Urothelium cell line (cell line): ENCODE measurements at regions not wholly inside any gene's neighbourhood (a gene's known extent, or its start where the extent isn't known, plus 50 kb on each side); places are given as distances from the start of the nearest gene placed in this dataset.

Source experiments
- DNase-seq: peaks from one replicate; pipeline ENCODE4 v3.0.0; 2011; ENCODE audit warnings: low spot score, mixed read lengths
- FAIRE-seq: peaks from 2 replicates; lab custom pipeline; 2011; peaks lifted over from hg19 to GRCh38; lab: Jason Lieb, UNC

GRCh38 chr2:145860083-145860482 lies 1340.2 kb upstream of the ZEB2 start:
- DNase-seq (no peak), FAIRE-seq (no peak)

DNA sequence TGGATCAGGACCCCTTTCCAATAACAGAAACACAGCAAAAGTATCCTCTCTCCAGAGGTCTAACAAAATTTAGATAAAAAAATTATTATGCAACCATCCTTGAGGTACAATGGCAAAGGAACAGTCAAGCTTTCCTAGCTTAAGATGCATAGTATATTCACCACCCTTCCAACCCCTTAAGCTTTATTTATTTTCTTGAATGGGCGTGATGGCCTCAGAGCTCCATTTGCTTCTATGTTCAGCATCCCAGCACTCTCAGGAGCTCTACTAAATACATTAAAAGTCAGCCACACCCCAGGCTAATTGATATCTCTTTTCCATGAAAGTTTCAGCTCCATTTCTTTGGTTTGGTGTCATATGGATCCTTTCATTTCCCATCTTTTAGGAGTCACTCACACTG lies 1335.2 kb upstream of the ZEB2 start:
- DNase-seq = no peak
- FAIRE-seq = no peak

- no peak for FAIRE-seq
- no peak for DNase-seq
These were observed 1334.3 kb upstream of the ZEB2 start for GRCh38 chr2:145854039-145854755.

- DNase-seq (no peak), FAIRE-seq (no peak)
These were observed 1331.8 kb upstream of the ZEB2 start for GRCh38 chr2:145851730-145852129.

- FAIRE-seq (no peak), DNase-seq (no peak)
These were observed 1329.5 kb upstream of the ZEB2 start for GRCh38 chr2:145849466-145849865.

- DNase-seq = no peak
- FAIRE-seq = no peak
These were observed 1327.1 kb upstream of the ZEB2 start for GRCh38 chr2:145846982-145847381.

- DNase-seq = no peak
- FAIRE-seq = no peak
These were observed 1326.0 kb upstream of the ZEB2 start for GRCh38 chr2:145845923-145846322.

DNA sequence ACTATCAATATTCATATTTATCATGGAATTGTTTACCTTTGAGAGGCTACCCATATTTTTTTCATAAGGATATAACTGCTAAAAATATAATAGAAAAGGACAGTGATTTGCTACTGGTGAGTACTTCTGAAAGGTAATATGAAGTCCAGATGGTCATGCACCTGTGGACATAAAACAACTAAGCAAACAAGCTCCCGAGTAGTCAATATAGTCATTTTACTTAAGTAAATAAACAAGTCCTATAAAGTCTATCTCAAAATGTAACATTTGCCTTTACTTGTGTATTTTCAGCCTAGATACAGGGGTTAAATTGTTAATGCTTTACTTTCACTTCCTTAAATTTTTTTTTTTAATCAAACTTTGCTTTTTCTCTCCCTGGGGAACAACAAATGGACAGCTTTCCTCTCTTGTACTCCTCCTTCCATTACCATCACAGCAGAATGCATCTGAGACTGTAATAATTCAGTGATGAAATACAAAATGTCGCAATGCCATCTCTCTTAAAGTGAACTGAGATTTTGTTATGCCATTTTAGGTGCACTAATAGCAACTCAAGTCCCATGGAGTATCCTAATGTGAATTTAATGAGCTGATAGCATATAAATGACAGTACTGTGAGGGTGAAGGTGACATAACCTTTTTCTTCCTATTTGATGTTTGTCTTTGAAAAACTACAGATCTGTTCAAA lies 1325.4 kb upstream of the ZEB2 start:
- FAIRE-seq (no peak), DNase-seq (no peak)

DNA sequence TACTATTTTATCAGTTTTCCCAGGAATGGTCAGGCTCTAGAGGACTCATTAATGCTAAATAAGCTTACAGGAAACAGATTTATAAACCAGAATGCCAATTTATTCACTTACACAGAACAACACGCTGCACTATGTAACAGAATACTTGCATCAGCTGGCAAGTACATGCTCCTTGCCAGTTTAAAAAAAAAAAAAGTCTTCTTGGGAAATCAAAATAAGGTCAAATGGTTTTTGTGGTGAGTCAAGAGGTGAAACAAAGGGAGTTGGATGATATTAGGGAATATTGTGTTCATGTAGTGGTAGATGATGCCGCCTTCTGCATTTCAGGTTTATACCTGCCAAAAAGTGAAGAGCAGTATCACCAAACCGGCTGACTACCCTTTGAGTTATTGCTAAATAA lies 1322.1 kb upstream of the ZEB2 start:
- DNase-seq (no peak), FAIRE-seq (no peak)

DNA sequence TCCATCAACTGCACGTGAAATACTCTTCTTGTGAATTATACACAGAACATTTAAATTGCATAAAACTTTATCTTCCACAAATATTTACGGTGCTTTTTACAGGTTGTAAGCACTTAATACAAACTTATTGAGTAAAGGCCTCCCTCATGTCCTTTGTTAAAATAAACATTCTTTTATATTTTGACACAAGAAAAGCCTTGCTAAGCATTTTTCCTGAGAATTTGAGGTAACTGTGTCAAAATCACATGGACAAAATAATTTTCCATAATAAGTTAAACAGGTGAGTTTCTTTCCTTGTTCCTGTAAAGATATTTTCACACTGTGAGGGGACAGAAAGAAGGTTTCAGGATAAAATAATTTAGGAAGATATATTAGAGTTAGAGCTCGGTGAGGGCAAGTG lies 1317.1 kb upstream of the ZEB2 start:
- FAIRE-seq (no peak), DNase-seq (no peak)

GRCh38 chr2:145835665-145836064 lies 1315.7 kb upstream of the ZEB2 start:
- no peak for FAIRE-seq

GRCh38 chr2:145832681-145833080 lies 1312.8 kb upstream of the ZEB2 start:
- DNase-seq (no peak), FAIRE-seq (no peak)

More at GRCh38 chr2:145835665-145836064, 1315.7 kb upstream of the ZEB2 start:
- no peak for DNase-seq

GRCh38 chr2:145829931-145830330 lies 1310.0 kb upstream of the ZEB2 start:
- no peak for DNase-seq
- no peak for FAIRE-seq

GRCh38 chr2:145827235-145827634 lies 1307.3 kb upstream of the ZEB2 start:
- DNase-seq (no peak), FAIRE-seq (no peak)

- no peak for DNase-seq
- no peak for FAIRE-seq
These were observed 1304.5 kb upstream of the ZEB2 start for GRCh38 chr2:145824384-145824783.

- FAIRE-seq (no peak), DNase-seq (no peak)
These were observed 1303.1 kb upstream of the ZEB2 start for GRCh38 chr2:145822892-145823534.

DNA sequence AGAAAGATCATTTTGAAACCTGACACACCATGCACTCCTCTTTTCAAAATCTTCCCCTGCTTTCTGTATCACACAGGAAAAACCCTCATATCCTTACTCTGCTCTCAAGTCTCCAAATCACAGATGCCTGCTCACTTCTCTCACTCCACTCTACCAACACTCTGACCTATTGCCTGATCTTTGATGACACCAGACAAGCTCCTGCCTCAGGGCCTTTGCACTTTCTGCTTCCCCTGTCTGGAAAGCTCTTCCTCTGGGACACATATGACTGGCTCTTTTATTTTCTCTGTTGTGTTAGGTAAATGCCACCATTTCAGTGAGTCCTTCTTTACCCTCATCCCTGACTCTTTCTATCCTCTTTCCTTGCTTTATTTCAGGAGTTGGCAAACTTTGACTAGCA lies 1300.7 kb upstream of the ZEB2 start:
- no peak for DNase-seq
- no peak for FAIRE-seq

DNA sequence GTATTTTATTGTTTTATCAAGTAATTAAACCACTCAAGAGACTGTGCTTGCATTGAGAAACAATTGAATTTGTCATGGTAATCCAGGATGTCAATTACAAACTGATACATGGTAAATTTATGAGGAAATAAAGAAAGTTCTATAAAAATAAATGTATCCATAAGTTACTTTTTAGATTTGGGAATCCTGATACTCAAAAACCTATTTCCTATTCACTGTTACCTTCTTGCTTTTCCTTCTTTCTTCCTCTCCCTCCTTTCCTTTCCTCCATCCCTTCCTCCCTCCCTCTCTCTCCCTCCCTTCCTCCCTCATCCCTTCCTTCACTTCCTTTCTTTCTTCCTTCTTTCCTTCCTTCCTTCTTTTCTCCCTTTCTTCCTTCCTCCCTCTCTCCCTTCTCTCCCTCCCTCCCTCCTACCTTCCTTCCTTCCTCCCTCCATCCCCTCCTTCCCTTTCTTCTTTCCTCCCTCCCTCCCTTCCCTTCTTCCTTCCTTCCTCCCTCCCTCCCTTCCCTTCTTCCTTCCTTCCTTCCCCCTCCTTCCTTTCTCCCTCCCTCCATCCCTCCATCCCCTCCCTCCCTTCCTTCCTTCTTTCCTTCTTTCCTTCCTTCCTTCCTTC lies 1299.1 kb upstream of the ZEB2 start:
- no peak for FAIRE-seq

DNA sequence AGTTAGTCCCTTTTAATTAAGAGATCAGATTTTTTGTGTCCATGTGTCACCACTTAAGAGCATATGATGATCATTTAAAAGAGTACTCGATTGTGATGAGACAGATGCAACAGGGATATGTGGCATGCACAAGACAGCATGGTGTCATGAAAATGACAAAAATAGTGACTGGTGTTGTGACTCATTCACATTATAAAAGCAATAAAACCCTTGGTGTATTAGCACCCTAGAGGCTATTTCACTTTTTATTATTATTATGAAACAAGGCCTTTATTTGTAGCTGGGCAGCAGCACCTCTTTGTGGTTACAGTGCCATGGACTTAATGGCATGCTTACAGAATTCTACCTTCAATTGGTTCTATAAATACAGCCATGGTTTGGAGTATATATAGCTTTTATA lies 1296.0 kb upstream of the ZEB2 start:
- DNase-seq = no peak
- FAIRE-seq = no peak

More for the DNA sequence above, 1299.1 kb upstream of the ZEB2 start:
- no peak for DNase-seq

GRCh38 chr2:145813481-145813880 lies 1293.6 kb upstream of the ZEB2 start:
- DNase-seq (no peak), FAIRE-seq (no peak)

- FAIRE-seq = no peak
These were observed 1292.2 kb upstream of the ZEB2 start for GRCh38 chr2:145812165-145812554.

More at GRCh38 chr2:145812165-145812554, 1292.2 kb upstream of the ZEB2 start:
- no peak for DNase-seq
